ENCODE measurements at regions not wholly inside any gene's neighbourhood (a gene's known extent, or its start where the extent isn't known, plus 50 kb on each side); places are given as distances from the start of the nearest gene placed in this dataset.

DNA sequence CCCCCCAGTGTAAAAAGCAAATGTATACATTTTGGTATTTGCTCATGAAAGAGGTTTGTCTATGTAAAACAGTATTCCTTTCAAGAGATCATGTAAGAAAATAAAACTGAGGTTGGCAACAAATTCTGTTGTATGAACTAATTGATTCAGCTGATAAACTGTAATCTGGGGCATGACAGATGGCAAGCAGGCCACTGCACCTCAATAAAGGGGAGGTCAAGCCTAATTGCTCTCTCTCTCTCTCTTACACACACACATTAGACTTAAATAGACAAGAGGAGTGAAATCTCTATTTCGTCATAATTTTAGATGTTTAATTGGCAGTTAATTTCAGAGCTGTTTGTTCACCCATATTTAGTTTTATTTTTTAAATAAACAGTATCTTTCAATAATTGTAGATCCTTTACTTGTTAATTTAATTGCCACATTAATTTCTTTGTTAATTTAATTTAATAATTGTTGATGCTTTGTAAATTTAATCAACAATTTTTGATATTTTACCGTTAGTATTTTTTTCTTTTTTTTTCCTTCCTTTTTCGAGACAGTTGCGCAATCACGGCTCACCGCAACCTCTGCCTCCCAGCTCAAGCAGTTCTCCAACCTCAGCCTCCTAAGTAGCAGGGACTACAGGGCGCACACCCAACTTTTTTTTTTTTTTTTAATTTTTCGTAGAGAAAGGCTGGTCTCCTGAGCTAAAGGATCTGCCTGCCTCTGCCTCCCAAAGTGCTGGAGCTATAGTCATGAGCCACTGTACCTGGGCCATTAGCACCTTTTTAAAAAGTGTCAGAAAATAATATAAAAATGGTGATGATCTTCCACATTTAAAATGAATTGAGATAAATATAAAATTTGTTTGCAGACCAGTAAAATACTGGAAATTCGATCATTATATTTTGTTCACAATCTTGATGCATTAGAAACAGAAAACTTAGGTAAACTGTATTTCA lies 577.7 kb downstream of the SLC16A7 start:
- no peak for DNase-seq (ENCODE audit: low spot score)
- WGBS: 81% methylated on average over 9 of the region's 9 CpGs
- Histone ChIP-seq H3K4me3 (ENCODE audit: low read depth in 1 of 3, low read length in 3 of 3) (no peak overlapping the region), H3K4me1 (ENCODE audit: control insufficient read depth in 4 of 4, insufficient read depth in 4 of 4, low read length in 3 of 4) (no peaks in the 10 kb centered on the region), H3K27me3 (ENCODE audit: control insufficient read depth in 4 of 4, insufficient read depth in 4 of 4, low read length in 3 of 4) (no peaks in the 10 kb centered on the region), H3K9ac (ENCODE audit: low read depth in 1 of 2, low read length in 2 of 2) (no peak overlapping the region), H3K36me3 (ENCODE audit: control insufficient read depth in 4 of 4, insufficient read depth in 3 of 4, low read depth in 1 of 4, low read length in 3 of 4) (no peaks in the 10 kb centered on the region), H3K27ac (ENCODE audit: low read depth in 1 of 2, low read length in 2 of 2) (no peak overlapping the region), H3K9me3 (ENCODE audit: control insufficient read depth in 4 of 4, low read length in 3 of 4) (no peaks in the 10 kb centered on the region)
- TF ChIP-seq YY1 (IDR thresholded peaks at IDR 0.05): no peak
- no peak for TF ChIP-seq GABPA (IDR thresholded peaks at IDR 0.05 in 1 of 2, conservative IDR thresholded peaks at IDR 0.05 in 1 of 2)
- TF ChIP-seq, protein P1, sequence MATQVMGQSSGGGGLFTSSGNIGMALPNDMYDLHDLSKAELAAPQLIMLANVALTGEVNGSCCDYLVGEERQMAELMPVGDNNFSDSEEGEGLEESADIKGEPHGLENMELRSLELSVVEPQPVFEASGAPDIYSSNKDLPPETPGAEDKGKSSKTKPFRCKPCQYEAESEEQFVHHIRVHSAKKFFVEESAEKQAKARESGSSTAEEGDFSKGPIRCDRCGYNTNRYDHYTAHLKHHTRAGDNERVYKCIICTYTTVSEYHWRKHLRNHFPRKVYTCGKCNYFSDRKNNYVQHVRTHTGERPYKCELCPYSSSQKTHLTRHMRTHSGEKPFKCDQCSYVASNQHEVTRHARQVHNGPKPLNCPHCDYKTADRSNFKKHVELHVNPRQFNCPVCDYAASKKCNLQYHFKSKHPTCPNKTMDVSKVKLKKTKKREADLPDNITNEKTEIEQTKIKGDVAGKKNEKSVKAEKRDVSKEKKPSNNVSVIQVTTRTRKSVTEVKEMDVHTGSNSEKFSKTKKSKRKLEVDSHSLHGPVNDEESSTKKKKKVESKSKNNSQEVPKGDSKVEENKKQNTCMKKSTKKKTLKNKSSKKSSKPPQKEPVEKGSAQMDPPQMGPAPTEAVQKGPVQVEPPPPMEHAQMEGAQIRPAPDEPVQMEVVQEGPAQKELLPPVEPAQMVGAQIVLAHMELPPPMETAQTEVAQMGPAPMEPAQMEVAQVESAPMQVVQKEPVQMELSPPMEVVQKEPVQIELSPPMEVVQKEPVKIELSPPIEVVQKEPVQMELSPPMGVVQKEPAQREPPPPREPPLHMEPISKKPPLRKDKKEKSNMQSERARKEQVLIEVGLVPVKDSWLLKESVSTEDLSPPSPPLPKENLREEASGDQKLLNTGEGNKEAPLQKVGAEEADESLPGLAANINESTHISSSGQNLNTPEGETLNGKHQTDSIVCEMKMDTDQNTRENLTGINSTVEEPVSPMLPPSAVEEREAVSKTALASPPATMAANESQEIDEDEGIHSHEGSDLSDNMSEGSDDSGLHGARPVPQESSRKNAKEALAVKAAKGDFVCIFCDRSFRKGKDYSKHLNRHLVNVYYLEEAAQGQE (IDR thresholded peaks at IDR 0.05): no peak
- TF ChIP-seq, protein P2, sequence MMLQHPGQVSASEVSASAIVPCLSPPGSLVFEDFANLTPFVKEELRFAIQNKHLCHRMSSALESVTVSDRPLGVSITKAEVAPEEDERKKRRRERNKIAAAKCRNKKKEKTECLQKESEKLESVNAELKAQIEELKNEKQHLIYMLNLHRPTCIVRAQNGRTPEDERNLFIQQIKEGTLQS (IDR thresholded peaks at IDR 0.05): no peak
- no peak for TF ChIP-seq FOXA1 (IDR thresholded peaks at IDR 0.05)
- TF ChIP-seq, protein P3, sequence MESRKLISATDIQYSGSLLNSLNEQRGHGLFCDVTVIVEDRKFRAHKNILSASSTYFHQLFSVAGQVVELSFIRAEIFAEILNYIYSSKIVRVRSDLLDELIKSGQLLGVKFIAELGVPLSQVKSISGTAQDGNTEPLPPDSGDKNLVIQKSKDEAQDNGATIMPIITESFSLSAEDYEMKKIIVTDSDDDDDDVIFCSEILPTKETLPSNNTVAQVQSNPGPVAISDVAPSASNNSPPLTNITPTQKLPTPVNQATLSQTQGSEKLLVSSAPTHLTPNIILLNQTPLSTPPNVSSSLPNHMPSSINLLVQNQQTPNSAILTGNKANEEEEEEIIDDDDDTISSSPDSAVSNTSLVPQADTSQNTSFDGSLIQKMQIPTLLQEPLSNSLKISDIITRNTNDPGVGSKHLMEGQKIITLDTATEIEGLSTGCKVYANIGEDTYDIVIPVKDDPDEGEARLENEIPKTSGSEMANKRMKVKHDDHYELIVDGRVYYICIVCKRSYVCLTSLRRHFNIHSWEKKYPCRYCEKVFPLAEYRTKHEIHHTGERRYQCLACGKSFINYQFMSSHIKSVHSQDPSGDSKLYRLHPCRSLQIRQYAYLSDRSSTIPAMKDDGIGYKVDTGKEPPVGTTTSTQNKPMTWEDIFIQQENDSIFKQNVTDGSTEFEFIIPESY (IDR thresholded peaks at IDR 0.05): no peak
- no peak for TF ChIP-seq NR2F2 (IDR thresholded peaks at IDR 0.05)
- no peak for TF ChIP-seq RXRA (IDR thresholded peaks at IDR 0.05)

DNA sequence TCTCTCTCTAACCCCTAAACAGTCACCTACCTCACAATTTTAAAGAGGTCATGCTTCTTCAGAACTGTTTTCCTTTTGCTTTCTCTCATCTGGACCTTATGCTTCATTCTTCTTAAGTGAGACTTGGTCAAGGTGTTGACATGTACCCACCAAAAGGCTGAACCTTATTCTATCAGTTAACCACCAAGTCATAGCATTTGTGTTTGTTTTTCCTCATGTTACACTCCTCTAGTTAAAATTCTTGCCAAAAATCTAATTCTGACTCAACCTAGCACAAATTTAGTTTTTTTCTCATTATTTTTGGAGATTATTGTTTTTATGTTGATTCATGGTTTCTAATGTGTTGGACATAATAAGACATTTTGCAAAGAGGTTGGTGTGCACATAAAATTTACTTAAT lies 578.6 kb downstream of the SLC16A7 start:
- Histone ChIP-seq H3K9me3 (ENCODE audit: control insufficient read depth in 4 of 4, low read length in 3 of 4) (no peaks in the 10 kb centered on the region), H3K27ac (ENCODE audit: low read depth in 1 of 2, low read length in 2 of 2) (no peak overlapping the region), H3K36me3 (ENCODE audit: control insufficient read depth in 4 of 4, insufficient read depth in 3 of 4, low read depth in 1 of 4, low read length in 3 of 4) (no peaks in the 10 kb centered on the region), H3K4me1 (ENCODE audit: control insufficient read depth in 4 of 4, insufficient read depth in 4 of 4, low read length in 3 of 4) (no peaks in the 10 kb centered on the region), H3K9ac (ENCODE audit: low read depth in 1 of 2, low read length in 2 of 2) (no peak overlapping the region), H3K27me3 (ENCODE audit: control insufficient read depth in 4 of 4, insufficient read depth in 4 of 4, low read length in 3 of 4) (no peaks in the 10 kb centered on the region), H3K4me3 (ENCODE audit: low read depth in 1 of 3, low read length in 3 of 3) (no peak overlapping the region)
- no peak for TF ChIP-seq SP1 (IDR thresholded peaks at IDR 0.05)
- TF ChIP-seq YY1 (IDR thresholded peaks at IDR 0.05): no peak
- TF ChIP-seq HNF4G (IDR thresholded peaks at IDR 0.05): no peak
- TF ChIP-seq TAF1 (conservative IDR thresholded peaks at IDR 0.05): no peak
- TF ChIP-seq, protein P1 (IDR thresholded peaks at IDR 0.05): no peak
- TF ChIP-seq HNF4A (conservative IDR thresholded peaks at IDR 0.05): no peak
- TF ChIP-seq GABPA (IDR thresholded peaks at IDR 0.05 in 1 of 2, conservative IDR thresholded peaks at IDR 0.05 in 1 of 2): no peak
- TF ChIP-seq FOXA2 (IDR thresholded peaks at IDR 0.05): no peak
- no peak for TF ChIP-seq JUND (IDR thresholded peaks at IDR 0.05)
- TF ChIP-seq, protein P4, sequence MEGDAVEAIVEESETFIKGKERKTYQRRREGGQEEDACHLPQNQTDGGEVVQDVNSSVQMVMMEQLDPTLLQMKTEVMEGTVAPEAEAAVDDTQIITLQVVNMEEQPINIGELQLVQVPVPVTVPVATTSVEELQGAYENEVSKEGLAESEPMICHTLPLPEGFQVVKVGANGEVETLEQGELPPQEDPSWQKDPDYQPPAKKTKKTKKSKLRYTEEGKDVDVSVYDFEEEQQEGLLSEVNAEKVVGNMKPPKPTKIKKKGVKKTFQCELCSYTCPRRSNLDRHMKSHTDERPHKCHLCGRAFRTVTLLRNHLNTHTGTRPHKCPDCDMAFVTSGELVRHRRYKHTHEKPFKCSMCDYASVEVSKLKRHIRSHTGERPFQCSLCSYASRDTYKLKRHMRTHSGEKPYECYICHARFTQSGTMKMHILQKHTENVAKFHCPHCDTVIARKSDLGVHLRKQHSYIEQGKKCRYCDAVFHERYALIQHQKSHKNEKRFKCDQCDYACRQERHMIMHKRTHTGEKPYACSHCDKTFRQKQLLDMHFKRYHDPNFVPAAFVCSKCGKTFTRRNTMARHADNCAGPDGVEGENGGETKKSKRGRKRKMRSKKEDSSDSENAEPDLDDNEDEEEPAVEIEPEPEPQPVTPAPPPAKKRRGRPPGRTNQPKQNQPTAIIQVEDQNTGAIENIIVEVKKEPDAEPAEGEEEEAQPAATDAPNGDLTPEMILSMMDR (IDR thresholded peaks at IDR 0.05; ENCODE audit: low read depth, low read length, missing input control): no peak
- no peak for TF ChIP-seq FOXA1 (IDR thresholded peaks at IDR 0.05)
- no peak for DNase-seq (ENCODE audit: low spot score)
